Activated CD4-positive, alpha-beta T cell treated with anti-CD3 and anti-CD28 coated beads, Interleukin-2, amount 50 U/mL, for 4 hours (primary cell): ENCODE measurements at regions not wholly inside any gene's neighbourhood (a gene's known extent, or its start where the extent isn't known, plus 50 kb on each side); places are given as distances from the start of the nearest gene placed in this dataset.
"Not testable (repeated sequence)": the region's sequence is repeated elsewhere in the genome, so short reads cannot be mapped to it uniquely, and the experiment has no call there.

Experiments
- DNase-seq, 2 experiments: peaks; one replicate each; pipeline ENCODE4 v3.0.0-alpha.2; 2020

- no peak for DNase-seq
Measured at GRCh38 chr9:90981726-90982125, 180.1 kb downstream of the SYK start.

- DNase-seq = no peak
Measured at GRCh38 chr9:90983394-90983793, 181.8 kb downstream of the SYK start.

- DNase-seq = no peak
Measured at GRCh38 chr9:90985631-90986030, 184.0 kb downstream of the SYK start.

GRCh38 chr9:90986161-90986560, 184.5 kb downstream of the SYK start:
- no peak for DNase-seq

- no peak for DNase-seq
Measured at GRCh38 chr9:90987566-90987965, 185.9 kb downstream of the SYK start.

GRCh38 chr9:90988318-90988717, 186.7 kb downstream of the SYK start:
- DNase-seq = no peak

GRCh38 chr9:90991953-90992352, 190.3 kb downstream of the SYK start:
- no peak for DNase-seq

- DNase-seq = no peak
Measured at GRCh38 chr9:90995516-90995915, 193.9 kb downstream of the SYK start.

GRCh38 chr9:90996154-90997065, 194.8 kb downstream of the SYK start:
- no peak for DNase-seq

GRCh38 chr9:90998573-90998972, 197.0 kb downstream of the SYK start:
- no peak for DNase-seq

- no peak for DNase-seq
Measured at GRCh38 chr9:90999425-91000397, 198.1 kb downstream of the SYK start.

GRCh38 chr9:91001146-91001611, 199.6 kb downstream of the SYK start:
- DNase-seq = no peak

GRCh38 chr9:91004484-91004883, 202.9 kb downstream of the SYK start:
- DNase-seq = no peak

GRCh38 chr9:91004992-91005391, 203.4 kb downstream of the SYK start:
- DNase-seq = no peak

- no peak for DNase-seq
Measured at GRCh38 chr9:91006046-91006445, 204.4 kb downstream of the SYK start.

- no peak for DNase-seq
Measured at GRCh38 chr9:91008568-91008967, 206.9 kb downstream of the SYK start.

GRCh38 chr9:91011891-91012290, 210.3 kb downstream of the SYK start:
- no peak for DNase-seq

GRCh38 chr9:91012933-91013841, 211.6 kb downstream of the SYK start:
- DNase-seq = no peak

- no peak for DNase-seq
Measured at GRCh38 chr9:91017245-91017644, 215.6 kb downstream of the SYK start.

GRCh38 chr9:91019871-91020270, 218.3 kb downstream of the SYK start:
- DNase-seq = not testable (repeated sequence)

- DNase-seq = not testable (repeated sequence)
Measured at GRCh38 chr9:91021656-91022055, 220.0 kb downstream of the SYK start.

GRCh38 chr9:91023741-91024140, 222.1 kb downstream of the SYK start:
- DNase-seq = no peak
